ENCODE measurements at regions not wholly inside any gene's neighbourhood (a gene's known extent, or its start where the extent isn't known, plus 50 kb on each side); places are given as distances from the start of the nearest gene placed in this dataset.

- no peak for TF ChIP-seq POLR2A (IDR thresholded peaks at IDR 0.05; ENCODE audit: low read depth)
- TF ChIP-seq POLR2AphosphoS5 (IDR thresholded peaks at IDR 0.05), result no peak
These were observed 153.9 kb upstream of the ZKSCAN2 start for GRCh38 chr16:25411396-25412081.
